Astrocyte of the cerebellum (primary cell): ENCODE measurements at regions not wholly inside any gene's neighbourhood (a gene's known extent, or its start where the extent isn't known, plus 50 kb on each side); places are given as distances from the start of the nearest gene placed in this dataset.

ENCODE experiments used
- DNase-seq: peaks from one replicate; pipeline ENCODE4 v3.0.0-alpha.2; 2011; ENCODE audit warnings: low read depth
- H3K4me3 ChIP-seq: 2 replicates; pipeline ENCODE4 v1.5.1; 2011; ENCODE audit warnings: mild to moderate bottlenecking, low read depth, low read length, moderate library complexity
- CTCF ChIP-seq: IDR thresholded peaks from 2 replicates; pipeline ENCODE4 v1.5.1; 2012; ENCODE audit warnings: low read length, low read depth, moderate library complexity, mild to moderate bottlenecking; ENCODE audit errors: missing control alignments
- in situ Hi-C: cut with HindIII; loops from 2 replicates; pipeline ENCODE4 v1.10.0; 2017; ENCODE audit warnings: low sequenced_read_pairs

DNA sequence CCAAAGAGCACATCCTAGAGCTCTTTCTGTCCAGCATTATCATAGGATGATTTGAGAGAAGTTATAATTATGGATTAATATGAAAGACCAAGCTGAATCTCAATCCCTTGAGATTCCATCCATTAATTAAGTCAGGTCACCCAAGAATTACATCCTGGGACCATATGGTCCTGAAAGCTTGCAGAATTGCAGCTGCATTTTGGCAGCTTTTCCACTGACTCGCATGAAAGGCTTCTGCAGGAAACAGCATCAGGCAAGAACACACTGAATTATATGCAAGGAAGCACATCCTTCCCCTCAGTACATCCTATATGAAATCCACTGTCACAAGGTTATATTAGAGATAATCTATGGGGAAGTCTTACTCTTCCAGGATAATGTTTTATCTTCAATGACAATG, 109.1 kb upstream of the CTNND2 start:
- H3K4me3 ChIP-seq: no peak overlapping the region
- DNase-seq: no peak
- no peak for TF ChIP-seq CTCF
- in situ Hi-C loops: no loop called here

- in situ Hi-C loops: no loop called here
- DNase-seq: no peak
- H3K4me3 ChIP-seq: no peak overlapping the region
- no peak for TF ChIP-seq CTCF
These were observed 99.4 kb upstream of the CTNND2 start for GRCh38 chr5:12003680-12004079.

GRCh38 chr5:11998397-11998796, 94.2 kb upstream of the CTNND2 start:
- in situ Hi-C loops: no loop called here
- no peak for DNase-seq
- no peak overlapping the region for H3K4me3 ChIP-seq
- no peak for TF ChIP-seq CTCF

DNA sequence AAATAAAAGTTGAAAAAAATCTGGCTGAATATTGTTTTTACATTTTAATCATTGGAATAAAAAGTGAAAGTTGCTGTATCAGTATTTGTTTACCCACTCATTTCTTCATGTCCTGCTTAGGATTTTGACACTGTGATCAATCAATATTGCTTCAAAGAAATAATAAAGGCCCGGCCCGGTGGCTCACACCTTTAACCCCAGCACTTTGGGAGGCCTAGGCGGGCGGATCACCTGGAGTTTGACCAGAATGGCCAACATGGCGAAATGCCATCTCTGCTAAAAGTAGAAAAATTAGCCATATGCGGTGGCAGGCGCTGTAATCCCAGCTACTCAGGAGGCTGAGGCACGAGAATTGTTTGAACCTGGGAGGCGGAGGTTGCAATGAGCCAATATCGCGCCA, 93.7 kb upstream of the CTNND2 start:
- in situ Hi-C loops: no loop called here
- TF ChIP-seq CTCF: no peak
- no peak for DNase-seq
- no peak overlapping the region for H3K4me3 ChIP-seq

GRCh38 chr5:11992518-11992917, 88.3 kb upstream of the CTNND2 start:
- in situ Hi-C loops: no loop called here
- no peak for DNase-seq
- no peak for TF ChIP-seq CTCF
- no peak overlapping the region for H3K4me3 ChIP-seq

DNA sequence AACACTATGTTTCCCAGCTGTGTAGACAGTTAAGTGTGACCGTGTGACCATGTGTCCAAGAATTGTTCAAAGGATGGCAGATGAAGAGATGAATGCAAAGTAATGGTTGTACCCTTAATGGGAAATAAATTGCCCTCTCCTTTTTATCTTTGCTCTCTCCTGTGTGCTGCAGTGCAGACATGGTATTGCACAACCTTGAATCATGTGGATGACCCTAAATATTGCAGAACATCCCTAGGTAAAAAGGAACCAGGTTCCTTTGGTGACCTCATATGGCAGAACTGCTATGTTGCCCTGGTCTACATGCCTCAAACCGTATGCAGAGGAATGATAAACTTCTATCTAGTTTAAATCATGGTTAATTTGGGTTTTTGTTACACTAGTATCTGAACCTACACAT, 81.7 kb upstream of the CTNND2 start:
- in situ Hi-C loops: no loop called here
- no peak for DNase-seq
- TF ChIP-seq CTCF: no peak
- no peak overlapping the region for H3K4me3 ChIP-seq

- H3K4me3 ChIP-seq: no peak overlapping the region
- TF ChIP-seq CTCF: no peak
- no peak for DNase-seq
- in situ Hi-C loops: no loop called here
These were observed 80.0 kb upstream of the CTNND2 start for GRCh38 chr5:11984196-11984595.
